ENCODE measurements at regions not wholly inside any gene's neighbourhood (a gene's known extent, or its start where the extent isn't known, plus 50 kb on each side); places are given as distances from the start of the nearest gene placed in this dataset.

DNA sequence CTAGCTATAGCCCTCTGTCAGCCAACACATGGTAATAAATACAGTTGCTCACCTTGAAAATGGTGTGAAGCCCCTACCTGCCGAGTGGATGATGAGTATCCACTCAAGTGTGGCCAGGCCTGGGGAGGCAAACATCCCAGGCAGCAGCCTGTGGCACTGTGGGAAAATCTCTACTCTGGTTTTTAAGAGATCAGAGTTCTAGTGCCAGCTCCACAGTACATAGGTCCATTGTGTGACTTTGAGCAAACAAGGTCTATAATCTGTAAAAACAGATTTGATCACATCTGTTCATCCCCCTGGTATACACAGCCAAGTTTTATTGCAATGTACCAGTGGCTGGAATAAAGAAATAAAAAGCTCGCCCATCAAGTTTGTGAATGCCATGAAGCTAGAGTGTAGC is 82.7 kb upstream of the ARMC2 start:
- no peaks in the 10 kb centered on the region for H4K20me1 ChIP-seq (replicated peaks; ENCODE audit: insufficient read depth)

More for the DNA sequence above, 82.7 kb upstream of the ARMC2 start:
- no peaks in the 10 kb centered on the region; the same call in 2 of the 3 replicates for H3K36me3 Mint-ChIP-seq (ENCODE audit: low read depth)
- no peaks in the 10 kb centered on the region for H3F3A ChIP-seq (replicated peaks; ENCODE audit: low read depth)
- H3K36me3 ChIP-seq (ENCODE audit: insufficient read depth), result no peaks in the 10 kb centered on the region
- H3K27ac Mint-ChIP-seq, result no peak overlapping the region
- H3K4me2 ChIP-seq, result no peak overlapping the region
- no peaks in the 10 kb centered on the region for H3K27me3 ChIP-seq (ENCODE audit: insufficient read depth)
- no peak overlapping the region for H3K27ac ChIP-seq (ENCODE audit: low read depth)
- peaks cover 14% of the 10 kb centered on the region for H3K4me1 ChIP-seq (ENCODE audit: insufficient read depth)
- no peak for TF ChIP-seq ZNF331 (CRISPR knock-in tag; IDR thresholded peaks at IDR 0.05; ENCODE audit: low read depth)
- TF ChIP-seq, protein P1, sequence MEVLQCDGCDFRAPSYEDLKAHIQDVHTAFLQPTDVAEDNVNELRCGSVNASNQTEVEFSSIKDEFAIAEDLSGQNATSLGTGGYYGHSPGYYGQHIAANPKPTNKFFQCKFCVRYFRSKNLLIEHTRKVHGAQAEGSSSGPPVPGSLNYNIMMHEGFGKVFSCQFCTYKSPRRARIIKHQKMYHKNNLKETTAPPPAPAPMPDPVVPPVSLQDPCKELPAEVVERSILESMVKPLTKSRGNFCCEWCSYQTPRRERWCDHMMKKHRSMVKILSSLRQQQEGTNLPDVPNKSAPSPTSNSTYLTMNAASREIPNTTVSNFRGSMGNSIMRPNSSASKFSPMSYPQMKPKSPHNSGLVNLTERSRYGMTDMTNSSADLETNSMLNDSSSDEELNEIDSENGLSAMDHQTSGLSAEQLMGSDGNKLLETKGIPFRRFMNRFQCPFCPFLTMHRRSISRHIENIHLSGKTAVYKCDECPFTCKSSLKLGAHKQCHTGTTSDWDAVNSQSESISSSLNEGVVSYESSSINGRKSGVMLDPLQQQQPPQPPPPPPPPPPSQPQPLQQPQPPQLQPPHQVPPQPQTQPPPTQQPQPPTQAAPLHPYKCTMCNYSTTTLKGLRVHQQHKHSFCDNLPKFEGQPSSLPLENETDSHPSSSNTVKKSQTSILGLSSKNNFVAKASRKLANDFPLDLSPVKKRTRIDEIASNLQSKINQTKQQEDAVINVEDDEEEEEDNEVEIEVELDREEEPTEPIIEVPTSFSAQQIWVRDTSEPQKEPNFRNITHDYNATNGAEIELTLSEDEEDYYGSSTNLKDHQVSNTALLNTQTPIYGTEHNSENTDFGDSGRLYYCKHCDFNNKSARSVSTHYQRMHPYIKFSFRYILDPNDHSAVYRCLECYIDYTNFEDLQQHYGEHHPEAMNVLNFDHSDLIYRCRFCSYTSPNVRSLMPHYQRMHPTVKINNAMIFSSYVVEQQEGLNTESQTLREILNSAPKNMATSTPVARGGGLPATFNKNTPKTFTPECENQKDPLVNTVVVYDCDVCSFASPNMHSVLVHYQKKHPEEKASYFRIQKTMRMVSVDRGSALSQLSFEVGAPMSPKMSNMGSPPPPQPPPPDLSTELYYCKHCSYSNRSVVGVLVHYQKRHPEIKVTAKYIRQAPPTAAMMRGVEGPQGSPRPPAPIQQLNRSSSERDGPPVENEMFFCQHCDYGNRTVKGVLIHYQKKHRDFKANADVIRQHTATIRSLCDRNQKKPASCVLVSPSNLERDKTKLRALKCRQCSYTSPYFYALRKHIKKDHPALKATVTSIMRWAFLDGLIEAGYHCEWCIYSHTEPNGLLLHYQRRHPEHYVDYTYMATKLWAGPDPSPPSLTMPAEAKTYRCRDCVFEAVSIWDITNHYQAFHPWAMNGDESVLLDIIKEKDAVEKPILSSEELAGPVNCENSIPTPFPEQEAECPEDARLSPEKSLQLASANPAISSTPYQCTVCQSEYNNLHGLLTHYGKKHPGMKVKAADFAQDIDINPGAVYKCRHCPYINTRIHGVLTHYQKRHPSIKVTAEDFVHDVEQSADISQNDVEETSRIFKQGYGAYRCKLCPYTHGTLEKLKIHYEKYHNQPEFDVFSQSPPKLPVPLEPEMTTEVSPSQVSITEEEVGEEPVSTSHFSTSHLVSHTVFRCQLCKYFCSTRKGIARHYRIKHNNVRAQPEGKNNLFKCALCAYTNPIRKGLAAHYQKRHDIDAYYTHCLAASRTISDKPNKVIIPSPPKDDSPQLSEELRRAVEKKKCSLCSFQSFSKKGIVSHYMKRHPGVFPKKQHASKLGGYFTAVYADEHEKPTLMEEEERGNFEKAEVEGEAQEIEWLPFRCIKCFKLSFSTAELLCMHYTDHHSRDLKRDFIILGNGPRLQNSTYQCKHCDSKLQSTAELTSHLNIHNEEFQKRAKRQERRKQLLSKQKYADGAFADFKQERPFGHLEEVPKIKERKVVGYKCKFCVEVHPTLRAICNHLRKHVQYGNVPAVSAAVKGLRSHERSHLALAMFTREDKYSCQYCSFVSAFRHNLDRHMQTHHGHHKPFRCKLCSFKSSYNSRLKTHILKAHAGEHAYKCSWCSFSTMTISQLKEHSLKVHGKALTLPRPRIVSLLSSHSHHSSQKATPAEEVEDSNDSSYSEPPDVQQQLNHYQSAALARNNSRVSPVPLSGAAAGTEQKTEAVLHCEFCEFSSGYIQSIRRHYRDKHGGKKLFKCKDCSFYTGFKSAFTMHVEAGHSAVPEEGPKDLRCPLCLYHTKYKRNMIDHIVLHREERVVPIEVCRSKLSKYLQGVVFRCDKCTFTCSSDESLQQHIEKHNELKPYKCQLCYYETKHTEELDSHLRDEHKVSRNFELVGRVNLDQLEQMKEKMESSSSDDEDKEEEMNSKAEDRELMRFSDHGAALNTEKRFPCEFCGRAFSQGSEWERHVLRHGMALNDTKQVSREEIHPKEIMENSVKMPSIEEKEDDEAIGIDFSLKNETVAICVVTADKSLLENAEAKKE (CRISPR knock-in tag; IDR thresholded peaks at IDR 0.05), result no peak
- H3K4me1 Mint-ChIP-seq, result peaks cover 20% of the 10 kb centered on the region
- ATAC-seq (no peak), DNase-seq (ENCODE audit: low spot score) (no peak)
- H3K9me2 ChIP-seq (ENCODE audit: insufficient read depth), result no peaks in the 10 kb centered on the region
- H3K79me2 ChIP-seq (replicated peaks; ENCODE audit: insufficient read depth), result no peaks in the 10 kb centered on the region
- no peak overlapping the region for H2AFZ ChIP-seq
- no peak overlapping the region for H3K4me3 Mint-ChIP-seq
- H3K4me3 ChIP-seq, result no peak overlapping the region
- peaks cover 5% of the 10 kb centered on the region for H3K27me3 Mint-ChIP-seq (ENCODE audit: insufficient read depth, low read depth, poor library complexity)
- peaks cover 3% of the 10 kb centered on the region; the same call in 2 of the 3 replicates for H3K9me3 Mint-ChIP-seq

Measured in GM23338 (cell line).